DOHH2 (cell line): ENCODE measurements at regions not wholly inside any gene's neighbourhood (a gene's known extent, or its start where the extent isn't known, plus 50 kb on each side); places are given as distances from the start of the nearest gene placed in this dataset.

Source experiments
- H3F3A ChIP-seq: fragments of 200-600 bp; sonication (generic), shearing (Covaris generic); 2 replicates; pipeline ENCODE4 v1.6.0; 2016; ENCODE audit warnings: antibody characterized with exemption, mild to moderate bottlenecking; ENCODE audit not compliant: control insufficient read depth, insufficient read depth
- H3K27ac ChIP-seq: fragments of 200-600 bp; sonication (generic); 2 replicates; pipeline ENCODE4 v1.5.1; 2014; ENCODE audit warnings: low read depth, mild to moderate bottlenecking, low read length, moderate library complexity
- H3K27me3 ChIP-seq: fragments of 200-600 bp; sonication (generic); 2 replicates; pipeline ENCODE4 v1.6.1; 2014; ENCODE audit warnings: mild to moderate bottlenecking, low read length, mixed read lengths; ENCODE audit not compliant: control insufficient read depth
- H3K36me3 ChIP-seq: fragments of 200-600 bp; sonication (generic); 2 replicates; pipeline ENCODE4 v1.6.1; 2014; ENCODE audit warnings: mild to moderate bottlenecking, low read length, moderate library complexity, mixed read lengths; ENCODE audit not compliant: control insufficient read depth
- H3K4me1 ChIP-seq: fragments of 200-600 bp; sonication (generic); 2 replicates; pipeline ENCODE4 v1.6.1; 2014; ENCODE audit warnings: mild to moderate bottlenecking, low read length, mixed read lengths; ENCODE audit not compliant: control insufficient read depth
- H3K4me2 ChIP-seq: fragments of 200-600 bp; sonication (generic); 2 replicates; pipeline ENCODE4 v1.6.0; 2014; ENCODE audit warnings: mild to moderate bottlenecking, low read length, moderate library complexity
- H3K4me3 ChIP-seq: fragments of 200-600 bp; sonication (generic); 2 replicates; pipeline ENCODE4 v1.5.1; 2014; ENCODE audit warnings: mild to moderate bottlenecking, low read length, mixed read lengths
- H3K79me2 ChIP-seq: fragments of 200-600 bp; sonication (generic); 2 replicates; pipeline ENCODE4 v1.6.1; 2014; ENCODE audit warnings: mild to moderate bottlenecking, low read length, mixed read lengths; ENCODE audit not compliant: control insufficient read depth
- H3K9me2 ChIP-seq: fragments of 200-600 bp; sonication (generic); replicated peaks from 2 replicates; pipeline ENCODE4 v1.6.1; 2014; ENCODE audit warnings: mild to moderate bottlenecking, low read length, mixed read lengths; ENCODE audit not compliant: control insufficient read depth
- H3K9me3 ChIP-seq: fragments of 200-600 bp; sonication (generic); 2 replicates; pipeline ENCODE4 v1.6.1; 2014; ENCODE audit warnings: antibody characterized with exemption, low read length, mixed read lengths; ENCODE audit not compliant: control insufficient read depth, insufficient read depth
- H4K20me1 ChIP-seq: fragments of 200-600 bp; sonication (generic); 2 replicates; pipeline ENCODE4 v1.6.0; 2014; ENCODE audit warnings: low read depth, mild to moderate bottlenecking, antibody characterized with exemption, low read length, moderate library complexity; ENCODE audit not compliant: control insufficient read depth, insufficient read depth
- CTCF ChIP-seq: fragments of 200-600 bp; sonication (generic); IDR thresholded peaks from one replicate; pipeline ENCODE4 v1.5.1; 2014; ENCODE audit warnings: antibody characterized with exemption, mild to moderate bottlenecking, low read depth, low read length; ENCODE audit not compliant: poor library complexity, severe bottlenecking
- EZH2phosphoT487 ChIP-seq: fragments of 200-600 bp; sonication (generic); IDR thresholded peaks from 2 replicates; pipeline ENCODE4 v1.6.1; 2017; ENCODE audit warnings: borderline replicate concordance, mild to moderate bottlenecking, antibody characterized with exemption, low read length, moderate library complexity, mixed read lengths

GRCh38 chr14:103273745-103274615, 60.1 kb upstream of the EIF5 start:
- Histone ChIP-seq H3K4me1 (no peaks in the 10 kb centered on the region), H3K9me2 (no peaks in the 10 kb centered on the region), H4K20me1 (no peaks in the 10 kb centered on the region), H3K27ac (no peak overlapping the region), H3K36me3 (no peaks in the 10 kb centered on the region), H3K27me3 (no peaks in the 10 kb centered on the region), H3K9me3 (no peaks in the 10 kb centered on the region), H3K4me2 (no peak overlapping the region), H3F3A (no peaks in the 10 kb centered on the region), H3K4me3 (no peak overlapping the region), H3K79me2 (no peaks in the 10 kb centered on the region)
- no peak for TF ChIP-seq EZH2phosphoT487
- no peak for TF ChIP-seq CTCF

- Histone ChIP-seq H4K20me1 (no peaks in the 10 kb centered on the region), H3K79me2 (no peaks in the 10 kb centered on the region), H3K4me1 (no peaks in the 10 kb centered on the region), H3K9me3 (no peaks in the 10 kb centered on the region), H3K36me3 (no peaks in the 10 kb centered on the region), H3F3A (no peaks in the 10 kb centered on the region), H3K4me2 (no peak overlapping the region), H3K27ac (no peak overlapping the region), H3K27me3 (no peaks in the 10 kb centered on the region), H3K4me3 (no peak overlapping the region), H3K9me2 (no peaks in the 10 kb centered on the region)
- no peak for TF ChIP-seq CTCF
- TF ChIP-seq EZH2phosphoT487, result no peak
These were observed 59.0 kb upstream of the EIF5 start for GRCh38 chr14:103275000-103275399.

GRCh38 chr14:103277931-103278330, 56.1 kb upstream of the EIF5 start:
- H3K4me3 ChIP-seq, result no peak overlapping the region
- TF ChIP-seq CTCF (no peak), EZH2phosphoT487 (no peak)
- no peaks in the 10 kb centered on the region for H4K20me1 ChIP-seq
- H3K4me1 ChIP-seq, result no peaks in the 10 kb centered on the region
- H3K79me2 ChIP-seq, result no peaks in the 10 kb centered on the region
- no peaks in the 10 kb centered on the region for H3K36me3 ChIP-seq
- no peaks in the 10 kb centered on the region for H3K9me2 ChIP-seq
- no peak overlapping the region for H3K4me2 ChIP-seq
- H3K9me3 ChIP-seq, result no peaks in the 10 kb centered on the region
- H3F3A ChIP-seq, result no peaks in the 10 kb centered on the region
- H3K27me3 ChIP-seq, result no peaks in the 10 kb centered on the region
- no peak overlapping the region for H3K27ac ChIP-seq
